ENCODE measurements at regions not wholly inside any gene's neighbourhood (a gene's known extent, or its start where the extent isn't known, plus 50 kb on each side); places are given as distances from the start of the nearest gene placed in this dataset.

- DNase-seq (ENCODE audit: low read depth in 6 of 9, low spot score in 9 of 9) = no peak
- Histone ChIP-seq H3K36me3 (ENCODE audit: control insufficient read depth in 2 of 2, insufficient read depth in 2 of 2, low read length in 1 of 2) (no peaks in the 10 kb centered on the region), H3K4me3 (ENCODE audit: low read length in 2 of 2) (no peak overlapping the region), H3K9me3 (ENCODE audit: control insufficient read depth in 2 of 2, insufficient read depth in 1 of 2, low read length in 1 of 2) (no peaks in the 10 kb centered on the region), H3K4me1 (ENCODE audit: control insufficient read depth in 2 of 2, insufficient read depth in 2 of 2, low read length in 2 of 2) (no peaks in the 10 kb centered on the region), H3K27me3 (ENCODE audit: control insufficient read depth in 2 of 2, insufficient read depth in 1 of 2, low read length in 1 of 2) (no peaks in the 10 kb centered on the region), H3K27ac (ENCODE audit: low read depth in 1 of 2, low read length in 1 of 2) (no peak overlapping the region)
- WGBS = 95% methylated on average over 2 of the region's 2 CpGs
Measured at GRCh38 chr1:83104558-83104957, 894.4 kb downstream of the TTLL7 start.

GRCh38 chr1:83103341-83103740 is 895.6 kb downstream of the TTLL7 start:
- WGBS = 94% methylated on average over 2 of the region's 2 CpGs
- DNase-seq (ENCODE audit: low read depth in 6 of 9, low spot score in 9 of 9) = no peak
- Histone ChIP-seq H3K27ac (ENCODE audit: low read depth in 1 of 2, low read length in 1 of 2) (no peak overlapping the region), H3K27me3 (ENCODE audit: control insufficient read depth in 2 of 2, insufficient read depth in 1 of 2, low read length in 1 of 2) (no peaks in the 10 kb centered on the region), H3K9me3 (ENCODE audit: control insufficient read depth in 2 of 2, insufficient read depth in 1 of 2, low read length in 1 of 2) (no peaks in the 10 kb centered on the region), H3K4me1 (ENCODE audit: control insufficient read depth in 2 of 2, insufficient read depth in 2 of 2, low read length in 2 of 2) (no peaks in the 10 kb centered on the region), H3K36me3 (ENCODE audit: control insufficient read depth in 2 of 2, insufficient read depth in 2 of 2, low read length in 1 of 2) (no peaks in the 10 kb centered on the region), H3K4me3 (ENCODE audit: low read length in 2 of 2) (no peak overlapping the region)

GRCh38 chr1:83102630-83103071 is 896.3 kb downstream of the TTLL7 start:
- no peak for DNase-seq (ENCODE audit: low read depth in 6 of 9, low spot score in 9 of 9)

GRCh38 chr1:83101406-83101805 is 897.5 kb downstream of the TTLL7 start:
- no peaks in the 10 kb centered on the region for H3K9me3 ChIP-seq (ENCODE audit: control insufficient read depth in 2 of 2, insufficient read depth in 1 of 2, low read length in 1 of 2)
- 91% methylated on average over 4 of the region's 4 CpGs for WGBS
- no peak overlapping the region for H3K27ac ChIP-seq (ENCODE audit: low read depth in 1 of 2, low read length in 1 of 2)
- H3K27me3 ChIP-seq (ENCODE audit: control insufficient read depth in 2 of 2, insufficient read depth in 1 of 2, low read length in 1 of 2) = no peaks in the 10 kb centered on the region
- DNase-seq (ENCODE audit: low read depth in 6 of 9, low spot score in 9 of 9) = no peak
- no peaks in the 10 kb centered on the region for H3K4me1 ChIP-seq (ENCODE audit: control insufficient read depth in 2 of 2, insufficient read depth in 2 of 2, low read length in 2 of 2)
- no peaks in the 10 kb centered on the region for H3K36me3 ChIP-seq (ENCODE audit: control insufficient read depth in 2 of 2, insufficient read depth in 2 of 2, low read length in 1 of 2)
- no peak overlapping the region for H3K4me3 ChIP-seq (ENCODE audit: low read length in 2 of 2)

More at GRCh38 chr1:83102630-83103071, 896.3 kb downstream of the TTLL7 start:
- no peak overlapping the region for H3K4me3 ChIP-seq (ENCODE audit: low read length in 2 of 2)
- H3K27ac ChIP-seq (ENCODE audit: low read depth in 1 of 2, low read length in 1 of 2) = no peak overlapping the region
- WGBS = 92% methylated on average over 2 of the region's 2 CpGs
- H3K9me3 ChIP-seq (ENCODE audit: control insufficient read depth in 2 of 2, insufficient read depth in 1 of 2, low read length in 1 of 2) = no peaks in the 10 kb centered on the region
- no peaks in the 10 kb centered on the region for H3K27me3 ChIP-seq (ENCODE audit: control insufficient read depth in 2 of 2, insufficient read depth in 1 of 2, low read length in 1 of 2)
- no peaks in the 10 kb centered on the region for H3K36me3 ChIP-seq (ENCODE audit: control insufficient read depth in 2 of 2, insufficient read depth in 2 of 2, low read length in 1 of 2)
- no peaks in the 10 kb centered on the region for H3K4me1 ChIP-seq (ENCODE audit: control insufficient read depth in 2 of 2, insufficient read depth in 2 of 2, low read length in 2 of 2)

GRCh38 chr1:83100133-83100532 is 898.8 kb downstream of the TTLL7 start:
- WGBS = 95% methylated on average over 2 of the region's 2 CpGs
- H3K4me1 ChIP-seq (ENCODE audit: control insufficient read depth in 2 of 2, insufficient read depth in 2 of 2, low read length in 2 of 2) = no peaks in the 10 kb centered on the region
- no peaks in the 10 kb centered on the region for H3K36me3 ChIP-seq (ENCODE audit: control insufficient read depth in 2 of 2, insufficient read depth in 2 of 2, low read length in 1 of 2)
- no peaks in the 10 kb centered on the region for H3K27me3 ChIP-seq (ENCODE audit: control insufficient read depth in 2 of 2, insufficient read depth in 1 of 2, low read length in 1 of 2)
- H3K4me3 ChIP-seq (ENCODE audit: low read length in 2 of 2) = no peak overlapping the region
- no peak for DNase-seq (ENCODE audit: low read depth in 6 of 9, low spot score in 9 of 9)
- no peak overlapping the region for H3K27ac ChIP-seq (ENCODE audit: low read depth in 1 of 2, low read length in 1 of 2)
- H3K9me3 ChIP-seq (ENCODE audit: control insufficient read depth in 2 of 2, insufficient read depth in 1 of 2, low read length in 1 of 2) = no peaks in the 10 kb centered on the region

GRCh38 chr1:83098791-83099190 is 900.1 kb downstream of the TTLL7 start:
- no peak for DNase-seq (ENCODE audit: low read depth in 6 of 9, low spot score in 9 of 9)
- Histone ChIP-seq H3K4me1 (ENCODE audit: control insufficient read depth in 2 of 2, insufficient read depth in 2 of 2, low read length in 2 of 2) (no peaks in the 10 kb centered on the region), H3K9me3 (ENCODE audit: control insufficient read depth in 2 of 2, insufficient read depth in 1 of 2, low read length in 1 of 2) (no peaks in the 10 kb centered on the region), H3K36me3 (ENCODE audit: control insufficient read depth in 2 of 2, insufficient read depth in 2 of 2, low read length in 1 of 2) (no peaks in the 10 kb centered on the region), H3K4me3 (ENCODE audit: low read length in 2 of 2) (no peak overlapping the region), H3K27me3 (ENCODE audit: control insufficient read depth in 2 of 2, insufficient read depth in 1 of 2, low read length in 1 of 2) (no peaks in the 10 kb centered on the region), H3K27ac (ENCODE audit: low read depth in 1 of 2, low read length in 1 of 2) (no peak overlapping the region)
- WGBS = 91% methylated on average over 1 of the region's 1 CpG

- H3K36me3 ChIP-seq (ENCODE audit: control insufficient read depth in 2 of 2, insufficient read depth in 2 of 2, low read length in 1 of 2) = no peaks in the 10 kb centered on the region
- H3K27ac ChIP-seq (ENCODE audit: low read depth in 1 of 2, low read length in 1 of 2) = no peak overlapping the region
- H3K27me3 ChIP-seq (ENCODE audit: control insufficient read depth in 2 of 2, insufficient read depth in 1 of 2, low read length in 1 of 2) = no peaks in the 10 kb centered on the region
- H3K4me3 ChIP-seq (ENCODE audit: low read length in 2 of 2) = no peak overlapping the region
- H3K4me1 ChIP-seq (ENCODE audit: control insufficient read depth in 2 of 2, insufficient read depth in 2 of 2, low read length in 2 of 2) = no peaks in the 10 kb centered on the region
- no peaks in the 10 kb centered on the region for H3K9me3 ChIP-seq (ENCODE audit: control insufficient read depth in 2 of 2, insufficient read depth in 1 of 2, low read length in 1 of 2)
- 94% methylated on average over 3 of the region's 3 CpGs for whole genome bisulfite sequencing
- no peak for DNase-seq (ENCODE audit: low read depth in 6 of 9, low spot score in 9 of 9)
Measured at GRCh38 chr1:83098131-83098530, 900.8 kb downstream of the TTLL7 start.

- no peaks in the 10 kb centered on the region for H3K4me1 ChIP-seq (ENCODE audit: control insufficient read depth in 2 of 2, insufficient read depth in 2 of 2, low read length in 2 of 2)
- no peak for DNase-seq (ENCODE audit: low read depth in 6 of 9, low spot score in 9 of 9)
- H3K4me3 ChIP-seq (ENCODE audit: low read length in 2 of 2) = no peak overlapping the region
- H3K9me3 ChIP-seq (ENCODE audit: control insufficient read depth in 2 of 2, insufficient read depth in 1 of 2, low read length in 1 of 2) = no peaks in the 10 kb centered on the region
- H3K27ac ChIP-seq (ENCODE audit: low read depth in 1 of 2, low read length in 1 of 2) = no peak overlapping the region
- no peaks in the 10 kb centered on the region for H3K36me3 ChIP-seq (ENCODE audit: control insufficient read depth in 2 of 2, insufficient read depth in 2 of 2, low read length in 1 of 2)
- H3K27me3 ChIP-seq (ENCODE audit: control insufficient read depth in 2 of 2, insufficient read depth in 1 of 2, low read length in 1 of 2) = no peaks in the 10 kb centered on the region
Measured at GRCh38 chr1:83097715-83098114, 901.2 kb downstream of the TTLL7 start.

GRCh38 chr1:83095570-83095969 is 903.4 kb downstream of the TTLL7 start:
- DNase-seq (ENCODE audit: low read depth in 6 of 9, low spot score in 9 of 9) = no peak
- no peaks in the 10 kb centered on the region for H3K27me3 ChIP-seq (ENCODE audit: control insufficient read depth in 2 of 2, insufficient read depth in 1 of 2, low read length in 1 of 2)
- WGBS = 98% methylated on average over 5 of the region's 5 CpGs

GRCh38 chr1:83090195-83090594 is 908.7 kb downstream of the TTLL7 start:
- Histone ChIP-seq H3K9me3 (ENCODE audit: control insufficient read depth in 2 of 2, insufficient read depth in 1 of 2, low read length in 1 of 2) (no peaks in the 10 kb centered on the region), H3K27me3 (ENCODE audit: control insufficient read depth in 2 of 2, insufficient read depth in 1 of 2, low read length in 1 of 2) (no peaks in the 10 kb centered on the region), H3K4me1 (ENCODE audit: control insufficient read depth in 2 of 2, insufficient read depth in 2 of 2, low read length in 2 of 2) (no peaks in the 10 kb centered on the region), H3K36me3 (ENCODE audit: control insufficient read depth in 2 of 2, insufficient read depth in 2 of 2, low read length in 1 of 2) (no peaks in the 10 kb centered on the region), H3K4me3 (ENCODE audit: low read length in 2 of 2) (no peak overlapping the region), H3K27ac (ENCODE audit: low read depth in 1 of 2, low read length in 1 of 2) (no peak overlapping the region)
- WGBS = 90% methylated on average over 3 of the region's 3 CpGs
- DNase-seq (ENCODE audit: low read depth in 6 of 9, low spot score in 9 of 9) = no peak

More at GRCh38 chr1:83095570-83095969, 903.4 kb downstream of the TTLL7 start:
- H3K36me3 ChIP-seq (ENCODE audit: control insufficient read depth in 2 of 2, insufficient read depth in 2 of 2, low read length in 1 of 2) = no peaks in the 10 kb centered on the region
- H3K9me3 ChIP-seq (ENCODE audit: control insufficient read depth in 2 of 2, insufficient read depth in 1 of 2, low read length in 1 of 2) = no peaks in the 10 kb centered on the region
- no peak overlapping the region for H3K27ac ChIP-seq (ENCODE audit: low read depth in 1 of 2, low read length in 1 of 2)
- H3K4me3 ChIP-seq (ENCODE audit: low read length in 2 of 2) = no peak overlapping the region
- no peaks in the 10 kb centered on the region for H3K4me1 ChIP-seq (ENCODE audit: control insufficient read depth in 2 of 2, insufficient read depth in 2 of 2, low read length in 2 of 2)
